ENCODE measurements at regions not wholly inside any gene's neighbourhood (a gene's known extent, or its start where the extent isn't known, plus 50 kb on each side); places are given as distances from the start of the nearest gene placed in this dataset.

DNA sequence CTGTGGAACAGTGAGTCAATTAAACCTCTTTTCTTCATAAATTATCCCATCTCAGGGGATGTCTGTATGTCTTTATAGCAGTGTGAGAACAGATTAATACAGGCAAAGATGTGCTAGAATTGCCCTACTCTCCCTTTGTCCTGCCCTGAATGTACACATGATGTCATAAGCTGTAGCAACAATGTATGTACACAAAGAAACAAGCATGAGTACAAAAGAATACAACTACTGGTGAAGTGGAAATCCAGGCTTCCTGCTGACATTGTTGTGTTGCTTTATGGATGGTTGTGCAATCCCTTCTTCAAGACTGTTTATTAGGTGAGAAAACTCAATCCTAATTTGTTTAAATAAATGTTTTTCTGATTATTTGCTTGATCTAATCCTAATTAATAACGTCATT is 446.6 kb downstream of the DSC3 start:
- no peak for TF ChIP-seq SNAI2 (CRISPR knock-in tag; IDR thresholded peaks at IDR 0.05)
- TF ChIP-seq, protein P1, sequence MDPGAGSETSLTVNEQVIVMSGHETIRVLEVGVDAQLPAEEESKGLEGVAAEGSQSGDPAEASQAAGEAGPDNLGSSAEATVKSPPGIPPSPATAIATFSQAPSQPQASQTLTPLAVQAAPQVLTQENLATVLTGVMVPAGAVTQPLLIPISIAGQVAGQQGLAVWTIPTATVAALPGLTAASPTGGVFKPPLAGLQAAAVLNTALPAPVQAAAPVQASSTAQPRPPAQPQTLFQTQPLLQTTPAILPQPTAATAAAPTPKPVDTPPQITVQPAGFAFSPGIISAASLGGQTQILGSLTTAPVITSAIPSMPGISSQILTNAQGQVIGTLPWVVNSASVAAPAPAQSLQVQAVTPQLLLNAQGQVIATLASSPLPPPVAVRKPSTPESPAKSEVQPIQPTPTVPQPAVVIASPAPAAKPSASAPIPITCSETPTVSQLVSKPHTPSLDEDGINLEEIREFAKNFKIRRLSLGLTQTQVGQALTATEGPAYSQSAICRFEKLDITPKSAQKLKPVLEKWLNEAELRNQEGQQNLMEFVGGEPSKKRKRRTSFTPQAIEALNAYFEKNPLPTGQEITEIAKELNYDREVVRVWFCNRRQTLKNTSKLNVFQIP (CRISPR knock-in tag; IDR thresholded peaks at IDR 0.05; ENCODE audit: borderline replicate concordance, low read depth): no peak
- TF ChIP-seq, protein P2, sequence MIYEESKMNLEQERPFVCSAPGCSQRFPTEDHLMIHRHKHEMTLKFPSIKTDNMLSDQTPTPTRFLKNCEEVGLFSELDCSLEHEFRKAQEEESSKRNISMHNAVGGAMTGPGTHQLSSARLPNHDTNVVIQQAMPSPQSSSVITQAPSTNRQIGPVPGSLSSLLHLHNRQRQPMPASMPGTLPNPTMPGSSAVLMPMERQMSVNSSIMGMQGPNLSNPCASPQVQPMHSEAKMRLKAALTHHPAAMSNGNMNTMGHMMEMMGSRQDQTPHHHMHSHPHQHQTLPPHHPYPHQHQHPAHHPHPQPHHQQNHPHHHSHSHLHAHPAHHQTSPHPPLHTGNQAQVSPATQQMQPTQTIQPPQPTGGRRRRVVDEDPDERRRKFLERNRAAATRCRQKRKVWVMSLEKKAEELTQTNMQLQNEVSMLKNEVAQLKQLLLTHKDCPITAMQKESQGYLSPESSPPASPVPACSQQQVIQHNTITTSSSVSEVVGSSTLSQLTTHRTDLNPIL (CRISPR knock-in tag; IDR thresholded peaks at IDR 0.05; ENCODE audit: low read depth): no peak
- no peak for TF ChIP-seq GLIS3 (CRISPR knock-in tag; IDR thresholded peaks at IDR 0.05)
- TF ChIP-seq, protein P3, sequence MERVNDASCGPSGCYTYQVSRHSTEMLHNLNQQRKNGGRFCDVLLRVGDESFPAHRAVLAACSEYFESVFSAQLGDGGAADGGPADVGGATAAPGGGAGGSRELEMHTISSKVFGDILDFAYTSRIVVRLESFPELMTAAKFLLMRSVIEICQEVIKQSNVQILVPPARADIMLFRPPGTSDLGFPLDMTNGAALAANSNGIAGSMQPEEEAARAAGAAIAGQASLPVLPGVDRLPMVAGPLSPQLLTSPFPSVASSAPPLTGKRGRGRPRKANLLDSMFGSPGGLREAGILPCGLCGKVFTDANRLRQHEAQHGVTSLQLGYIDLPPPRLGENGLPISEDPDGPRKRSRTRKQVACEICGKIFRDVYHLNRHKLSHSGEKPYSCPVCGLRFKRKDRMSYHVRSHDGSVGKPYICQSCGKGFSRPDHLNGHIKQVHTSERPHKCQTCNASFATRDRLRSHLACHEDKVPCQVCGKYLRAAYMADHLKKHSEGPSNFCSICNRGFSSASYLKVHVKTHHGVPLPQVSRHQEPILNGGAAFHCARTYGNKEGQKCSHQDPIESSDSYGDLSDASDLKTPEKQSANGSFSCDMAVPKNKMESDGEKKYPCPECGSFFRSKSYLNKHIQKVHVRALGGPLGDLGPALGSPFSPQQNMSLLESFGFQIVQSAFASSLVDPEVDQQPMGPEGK (CRISPR knock-in tag; IDR thresholded peaks at IDR 0.05; ENCODE audit: borderline replicate concordance): no peak
- no peak for TF ChIP-seq CSDC2 (CRISPR knock-in tag; IDR thresholded peaks at IDR 0.05)
- no peak for TF ChIP-seq ZFP30 (CRISPR knock-in tag; IDR thresholded peaks at IDR 0.05)
- no peak for TF ChIP-seq ZNF70 (CRISPR knock-in tag; IDR thresholded peaks at IDR 0.05)
- TF ChIP-seq ARNTL (CRISPR knock-in tag; IDR thresholded peaks at IDR 0.05; ENCODE audit: borderline replicate concordance, low read depth): no peak
- TF ChIP-seq RARB (CRISPR knock-in tag; IDR thresholded peaks at IDR 0.05): no peak
- TF ChIP-seq ZFP3 (CRISPR knock-in tag; IDR thresholded peaks at IDR 0.05): no peak

All from SK-N-SH treated with all-trans-retinoic acid at 6 μM for 48 hours (cell line).